ENCODE measurements at regions not wholly inside any gene's neighbourhood (a gene's known extent, or its start where the extent isn't known, plus 50 kb on each side); places are given as distances from the start of the nearest gene placed in this dataset.

DNA sequence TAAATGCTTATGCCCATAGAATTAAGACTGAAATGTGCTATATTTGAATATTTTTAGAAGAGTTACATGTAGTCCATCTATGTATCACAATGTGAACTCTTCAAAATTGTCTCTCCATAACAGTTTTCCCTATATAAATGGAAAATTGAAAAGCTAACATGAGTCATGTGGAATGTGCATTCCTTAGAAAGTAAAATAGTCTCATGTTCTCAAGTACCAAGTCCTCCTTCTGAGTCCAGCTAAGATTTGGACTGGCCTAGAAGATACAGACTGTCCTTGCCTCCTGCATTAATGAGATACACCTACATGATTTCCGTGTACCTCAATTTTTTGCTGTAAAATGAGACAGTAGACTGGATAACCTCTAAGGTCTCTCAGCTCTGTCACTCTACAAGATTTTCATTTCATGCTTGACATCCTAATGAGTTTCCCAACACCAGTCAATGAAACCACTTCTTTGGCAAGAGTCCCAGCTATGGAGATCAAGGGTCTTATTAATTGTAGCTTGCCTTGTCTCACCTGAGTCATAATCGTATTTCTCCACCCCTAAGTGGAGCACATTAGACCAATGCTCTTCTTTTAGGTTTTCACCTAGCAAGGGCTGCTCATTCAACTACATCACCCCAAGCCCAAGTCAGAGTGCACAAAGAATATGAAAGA lies 350.6 kb upstream of the IL12A start:
- no peaks in the 10 kb centered on the region for H3K27me3 ChIP-seq (ENCODE audit: control insufficient read depth, insufficient read depth, low read length)
- H3K9me3 ChIP-seq (ENCODE audit: control insufficient read depth, insufficient read depth, low read length): no peaks in the 10 kb centered on the region
- H3K36me3 ChIP-seq (ENCODE audit: control insufficient read depth, insufficient read depth, low read length): no peaks in the 10 kb centered on the region
- H3K4me3 ChIP-seq (ENCODE audit: low read depth, low read length): no peak overlapping the region
- no peaks in the 10 kb centered on the region for H3K4me1 ChIP-seq (ENCODE audit: control insufficient read depth, insufficient read depth, low read length)
- no peak overlapping the region for H3K9ac ChIP-seq (ENCODE audit: low read depth, low read length)

DNA sequence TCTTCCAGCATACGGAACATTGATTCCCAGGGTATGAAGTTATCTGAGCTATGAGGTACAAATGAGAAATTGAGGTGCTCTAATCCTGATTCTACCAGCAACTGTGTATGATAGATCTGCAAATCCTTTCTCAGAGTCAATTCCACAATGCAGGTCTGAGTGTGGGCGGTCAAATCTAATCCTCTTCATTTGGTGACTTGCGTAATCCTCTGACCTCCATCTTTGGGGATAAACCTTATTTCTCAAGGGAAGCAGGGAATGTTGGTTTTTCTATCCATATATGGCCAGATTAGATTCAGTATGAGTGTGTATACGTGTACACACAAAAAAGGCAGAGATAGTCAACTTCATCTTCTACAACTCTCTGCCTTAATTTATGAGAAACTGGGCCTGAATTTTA lies 348.4 kb upstream of the IL12A start:
- H3K36me3 ChIP-seq (ENCODE audit: control insufficient read depth, insufficient read depth, low read length): no peaks in the 10 kb centered on the region
- H3K27me3 ChIP-seq (ENCODE audit: control insufficient read depth, insufficient read depth, low read length): no peaks in the 10 kb centered on the region
- H3K4me1 ChIP-seq (ENCODE audit: control insufficient read depth, insufficient read depth, low read length): no peaks in the 10 kb centered on the region
- no peak overlapping the region for H3K9ac ChIP-seq (ENCODE audit: low read depth, low read length)
- no peaks in the 10 kb centered on the region for H3K9me3 ChIP-seq (ENCODE audit: control insufficient read depth, insufficient read depth, low read length)
- H3K4me3 ChIP-seq (ENCODE audit: low read depth, low read length): no peak overlapping the region

DNA sequence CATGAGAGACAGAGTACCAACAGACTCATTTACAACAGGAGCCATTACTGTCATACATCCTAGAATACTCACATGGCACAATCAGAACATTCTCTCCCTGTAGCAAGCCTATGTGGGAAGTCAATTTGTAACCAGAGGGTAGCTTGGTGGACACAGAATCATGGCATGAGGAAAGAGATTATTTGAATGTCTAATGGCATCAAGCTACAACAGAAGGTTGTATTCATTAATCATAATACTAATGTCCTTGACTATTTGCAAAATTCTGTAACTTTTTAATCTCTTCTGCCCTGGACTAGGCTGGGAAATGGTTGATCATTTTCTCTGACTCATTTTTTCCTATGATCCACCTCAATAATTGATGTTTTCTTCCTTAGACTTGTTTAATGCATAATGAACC lies 345.2 kb upstream of the IL12A start:
- no peaks in the 10 kb centered on the region for H3K36me3 ChIP-seq (ENCODE audit: control insufficient read depth, insufficient read depth, low read length)
- H3K9me3 ChIP-seq (ENCODE audit: control insufficient read depth, insufficient read depth, low read length): no peaks in the 10 kb centered on the region
- no peak overlapping the region for H3K9ac ChIP-seq (ENCODE audit: low read depth, low read length)
- H3K4me3 ChIP-seq (ENCODE audit: low read depth, low read length): no peak overlapping the region
- no peaks in the 10 kb centered on the region for H3K27me3 ChIP-seq (ENCODE audit: control insufficient read depth, insufficient read depth, low read length)
- no peaks in the 10 kb centered on the region for H3K4me1 ChIP-seq (ENCODE audit: control insufficient read depth, insufficient read depth, low read length)

DNA sequence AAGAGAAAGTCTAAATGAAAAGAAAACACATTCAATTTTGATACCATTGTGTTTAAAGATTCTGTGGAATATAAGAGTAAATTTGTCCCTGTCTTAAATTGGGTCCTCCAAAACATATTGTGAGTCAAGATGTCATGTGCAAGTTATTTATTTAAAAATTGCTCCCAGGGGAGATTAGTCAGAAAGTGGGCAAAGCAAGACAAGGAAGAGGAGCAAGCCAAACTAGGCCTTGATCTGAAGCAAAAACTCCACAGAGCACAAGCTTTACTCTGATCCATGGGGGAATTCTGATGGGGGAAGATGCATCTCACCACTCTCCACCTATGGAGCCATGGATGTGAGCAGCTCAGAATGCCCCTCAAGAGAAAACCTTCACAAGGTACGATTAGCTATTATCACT lies 342.8 kb upstream of the IL12A start:
- no peaks in the 10 kb centered on the region for H3K4me1 ChIP-seq (ENCODE audit: control insufficient read depth, insufficient read depth, low read length)
- no peak overlapping the region for H3K9ac ChIP-seq (ENCODE audit: low read depth, low read length)
- H3K4me3 ChIP-seq (ENCODE audit: low read depth, low read length): no peak overlapping the region
- H3K27me3 ChIP-seq (ENCODE audit: control insufficient read depth, insufficient read depth, low read length): no peaks in the 10 kb centered on the region
- H3K9me3 ChIP-seq (ENCODE audit: control insufficient read depth, insufficient read depth, low read length): no peaks in the 10 kb centered on the region
- H3K36me3 ChIP-seq (ENCODE audit: control insufficient read depth, insufficient read depth, low read length): no peaks in the 10 kb centered on the region

DNA sequence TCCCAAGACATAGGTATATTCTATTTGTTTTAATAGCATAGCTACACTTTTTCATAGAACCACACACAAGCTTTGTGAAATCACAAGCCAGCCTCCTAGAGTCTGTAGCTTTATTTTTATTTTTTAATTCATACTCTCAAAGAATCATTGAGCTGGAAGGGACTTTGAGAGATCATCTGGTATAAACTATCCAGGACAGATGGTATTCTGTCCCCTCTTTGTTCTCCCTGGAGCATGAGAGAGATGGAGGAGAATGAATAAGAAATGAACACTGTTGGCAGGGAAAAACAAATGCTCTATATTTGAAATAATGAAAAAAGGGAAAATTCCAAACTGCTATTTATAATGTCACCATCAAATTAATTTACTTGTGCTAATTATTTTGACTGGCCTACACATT lies 338.7 kb upstream of the IL12A start:
- Histone ChIP-seq H3K27me3 (ENCODE audit: control insufficient read depth, insufficient read depth, low read length) (no peaks in the 10 kb centered on the region), H3K9ac (ENCODE audit: low read depth, low read length) (no peak overlapping the region), H3K36me3 (ENCODE audit: control insufficient read depth, insufficient read depth, low read length) (no peaks in the 10 kb centered on the region), H3K4me3 (ENCODE audit: low read depth, low read length) (no peak overlapping the region), H3K4me1 (ENCODE audit: control insufficient read depth, insufficient read depth, low read length) (no peaks in the 10 kb centered on the region), H3K9me3 (ENCODE audit: control insufficient read depth, insufficient read depth, low read length) (no peaks in the 10 kb centered on the region)

DNA sequence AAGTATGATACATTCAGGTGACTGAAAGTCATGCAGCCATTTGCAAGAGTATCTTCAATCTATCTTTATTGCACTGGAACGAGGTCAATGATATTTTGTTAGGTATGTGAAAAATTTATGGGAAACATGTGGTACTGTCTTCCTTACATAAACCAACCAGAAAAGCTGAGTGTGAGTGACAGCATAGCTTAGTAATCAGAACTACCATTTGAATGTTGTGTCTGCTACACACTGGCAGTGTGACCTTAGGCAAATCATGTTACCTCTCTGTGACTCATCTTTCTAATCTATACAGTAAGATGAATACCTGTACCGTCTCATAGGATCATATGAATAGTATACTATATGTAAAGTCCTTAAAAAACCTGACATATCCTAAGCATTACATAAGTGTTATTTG lies 337.9 kb upstream of the IL12A start:
- Histone ChIP-seq H3K36me3 (ENCODE audit: control insufficient read depth, insufficient read depth, low read length) (no peaks in the 10 kb centered on the region), H3K4me3 (ENCODE audit: low read depth, low read length) (no peak overlapping the region), H3K9ac (ENCODE audit: low read depth, low read length) (no peak overlapping the region), H3K27me3 (ENCODE audit: control insufficient read depth, insufficient read depth, low read length) (no peaks in the 10 kb centered on the region), H3K9me3 (ENCODE audit: control insufficient read depth, insufficient read depth, low read length) (no peaks in the 10 kb centered on the region), H3K4me1 (ENCODE audit: control insufficient read depth, insufficient read depth, low read length) (no peaks in the 10 kb centered on the region)

DNA sequence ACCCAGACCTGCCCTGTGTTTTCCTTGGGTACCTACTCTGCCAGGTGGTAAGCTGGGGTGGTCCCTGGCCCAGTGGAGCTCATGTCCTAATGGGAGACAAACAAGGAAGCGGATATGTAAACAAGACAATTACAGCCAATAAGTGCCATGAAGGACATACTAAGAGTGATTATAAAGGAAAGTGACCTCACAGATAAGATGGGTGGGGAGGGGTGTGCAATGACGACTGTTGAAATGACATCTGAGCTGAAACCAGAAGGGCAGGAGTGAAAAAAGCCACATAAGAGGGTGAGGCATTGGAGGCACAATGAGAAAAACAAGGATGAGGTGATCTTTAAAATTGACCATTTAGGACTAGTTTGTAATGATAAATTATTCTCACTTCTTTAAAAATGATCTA lies 336.2 kb upstream of the IL12A start:
- H3K36me3 ChIP-seq (ENCODE audit: control insufficient read depth, insufficient read depth, low read length): no peaks in the 10 kb centered on the region
- no peaks in the 10 kb centered on the region for H3K9me3 ChIP-seq (ENCODE audit: control insufficient read depth, insufficient read depth, low read length)
- no peak overlapping the region for H3K9ac ChIP-seq (ENCODE audit: low read depth, low read length)
- no peaks in the 10 kb centered on the region for H3K27me3 ChIP-seq (ENCODE audit: control insufficient read depth, insufficient read depth, low read length)
- no peak overlapping the region for H3K4me3 ChIP-seq (ENCODE audit: low read depth, low read length)
- H3K4me1 ChIP-seq (ENCODE audit: control insufficient read depth, insufficient read depth, low read length): no peaks in the 10 kb centered on the region

DNA sequence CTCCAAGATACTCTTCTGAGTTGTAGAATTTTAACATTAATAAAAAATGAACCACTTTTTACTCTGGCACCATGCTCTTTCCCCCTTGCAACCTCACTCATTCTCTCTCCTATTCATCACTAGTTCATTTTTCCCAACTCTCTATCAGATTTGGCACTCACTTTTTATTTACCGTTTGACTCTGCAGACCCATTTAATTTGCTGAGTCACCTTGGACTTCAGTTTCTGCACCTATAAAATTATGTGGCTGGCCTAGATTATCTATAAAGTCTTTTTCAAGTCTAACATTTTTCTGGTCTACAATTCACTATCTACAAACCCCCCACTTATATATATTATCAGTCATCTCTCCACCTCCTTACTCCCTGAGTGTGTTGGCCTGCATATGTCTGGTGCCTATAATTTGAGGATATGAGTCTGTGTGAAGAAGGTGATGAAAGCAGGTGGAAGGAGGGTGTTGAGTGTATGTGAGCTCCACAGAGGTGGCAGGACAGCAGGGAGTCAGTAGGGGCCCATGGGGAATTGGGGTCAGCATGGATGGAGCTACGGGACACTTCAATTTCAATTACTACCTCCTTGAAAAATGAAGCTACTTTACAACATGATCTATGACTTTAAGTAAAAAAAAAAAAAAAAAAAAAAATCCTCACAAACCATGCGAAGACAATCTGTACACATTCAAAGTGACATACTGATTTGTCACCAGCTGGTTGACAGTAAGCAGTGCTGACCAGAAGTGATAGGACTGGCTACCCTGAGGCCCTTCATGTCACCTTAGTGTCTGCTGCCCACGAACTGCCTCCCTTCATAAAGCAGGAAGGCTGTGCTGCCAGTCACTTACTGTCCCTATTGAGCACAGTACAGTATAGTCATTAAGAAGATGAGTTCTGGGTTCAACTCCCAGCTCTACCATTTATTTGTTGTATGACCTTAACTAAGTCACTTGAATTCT lies 334.2 kb upstream of the IL12A start:
- H3K9me3 ChIP-seq (ENCODE audit: control insufficient read depth, insufficient read depth, low read length): no peaks in the 10 kb centered on the region
- no peak overlapping the region for H3K9ac ChIP-seq (ENCODE audit: low read depth, low read length)
- no peaks in the 10 kb centered on the region for H3K4me1 ChIP-seq (ENCODE audit: control insufficient read depth, insufficient read depth, low read length)
- no peaks in the 10 kb centered on the region for H3K36me3 ChIP-seq (ENCODE audit: control insufficient read depth, insufficient read depth, low read length)
- no peak overlapping the region for H3K4me3 ChIP-seq (ENCODE audit: low read depth, low read length)
- H3K27me3 ChIP-seq (ENCODE audit: control insufficient read depth, insufficient read depth, low read length): no peaks in the 10 kb centered on the region

DNA sequence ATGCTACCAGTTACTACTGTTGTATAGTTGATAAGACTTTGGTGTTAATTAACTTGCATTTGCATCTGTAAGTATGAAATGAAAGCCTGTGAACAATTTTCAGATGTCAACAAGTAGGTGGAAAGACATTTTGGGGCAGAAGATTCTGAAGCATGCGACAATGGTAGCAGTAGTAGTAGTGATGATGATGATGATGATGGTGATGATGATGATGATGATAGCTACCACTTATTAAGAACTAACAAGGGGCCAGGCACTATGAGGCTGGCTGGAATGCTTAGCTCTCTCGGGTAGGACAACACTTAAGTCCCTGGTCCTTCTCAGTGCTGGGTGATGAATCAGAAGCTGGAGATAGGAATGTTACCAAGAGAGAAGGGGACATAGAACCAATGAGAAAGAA lies 333.4 kb upstream of the IL12A start:
- no peak overlapping the region for H3K9ac ChIP-seq (ENCODE audit: low read depth, low read length)
- H3K27me3 ChIP-seq (ENCODE audit: control insufficient read depth, insufficient read depth, low read length): no peaks in the 10 kb centered on the region

DNA sequence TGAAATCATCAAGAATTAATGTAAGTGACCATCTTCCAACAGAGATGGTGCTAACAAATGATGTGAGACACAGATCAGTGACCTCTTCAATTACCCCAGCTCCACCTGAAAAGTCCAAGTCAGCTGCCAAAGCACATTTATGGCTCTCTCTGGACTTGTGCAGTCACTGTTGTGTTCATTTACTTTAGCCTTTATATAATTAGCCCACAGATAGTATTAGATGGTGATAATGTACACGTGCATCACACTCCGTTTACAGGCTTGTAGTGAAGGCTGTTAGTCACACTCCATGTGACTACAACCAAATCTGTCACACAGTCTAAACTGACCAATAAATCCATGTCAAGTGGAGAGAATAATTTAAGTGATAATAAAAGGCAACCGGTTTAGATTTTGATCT lies 331.5 kb upstream of the IL12A start:
- no peaks in the 10 kb centered on the region for H3K4me1 ChIP-seq (ENCODE audit: control insufficient read depth, insufficient read depth, low read length)
- H3K27me3 ChIP-seq (ENCODE audit: control insufficient read depth, insufficient read depth, low read length): no peaks in the 10 kb centered on the region
- H3K9me3 ChIP-seq (ENCODE audit: control insufficient read depth, insufficient read depth, low read length): no peaks in the 10 kb centered on the region
- no peak overlapping the region for H3K9ac ChIP-seq (ENCODE audit: low read depth, low read length)
- H3K36me3 ChIP-seq (ENCODE audit: control insufficient read depth, insufficient read depth, low read length): no peaks in the 10 kb centered on the region
- no peak overlapping the region for H3K4me3 ChIP-seq (ENCODE audit: low read depth, low read length)

More for the DNA sequence above, 333.4 kb upstream of the IL12A start:
- Histone ChIP-seq H3K9me3 (ENCODE audit: control insufficient read depth, insufficient read depth, low read length) (no peaks in the 10 kb centered on the region), H3K4me1 (ENCODE audit: control insufficient read depth, insufficient read depth, low read length) (no peaks in the 10 kb centered on the region), H3K36me3 (ENCODE audit: control insufficient read depth, insufficient read depth, low read length) (no peaks in the 10 kb centered on the region), H3K4me3 (ENCODE audit: low read depth, low read length) (no peak overlapping the region)

DNA sequence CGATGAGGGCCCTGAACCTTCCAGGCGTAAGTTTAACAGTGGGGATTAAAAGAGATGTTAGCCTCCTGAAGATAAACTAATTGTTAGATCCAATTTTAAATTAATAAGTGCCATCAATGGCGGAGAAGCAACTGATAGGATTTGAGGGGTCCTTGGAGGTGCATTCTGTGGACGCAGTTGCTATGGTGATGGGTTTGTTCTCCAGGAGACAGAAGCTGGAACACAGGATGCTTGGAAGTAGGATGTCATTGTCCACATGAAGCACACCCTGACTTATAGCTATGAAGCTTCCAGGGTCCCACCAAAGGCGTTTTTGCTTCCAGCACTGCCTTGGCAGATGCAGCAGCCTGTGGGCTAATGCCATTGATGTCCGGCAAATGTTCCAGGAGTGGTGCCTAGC lies 331.0 kb upstream of the IL12A start:
- Histone ChIP-seq H3K27me3 (ENCODE audit: control insufficient read depth, insufficient read depth, low read length) (no peaks in the 10 kb centered on the region), H3K9me3 (ENCODE audit: control insufficient read depth, insufficient read depth, low read length) (no peaks in the 10 kb centered on the region), H3K36me3 (ENCODE audit: control insufficient read depth, insufficient read depth, low read length) (no peaks in the 10 kb centered on the region), H3K4me1 (ENCODE audit: control insufficient read depth, insufficient read depth, low read length) (no peaks in the 10 kb centered on the region), H3K4me3 (ENCODE audit: low read depth, low read length) (no peak overlapping the region), H3K9ac (ENCODE audit: low read depth, low read length) (no peak overlapping the region)

DNA sequence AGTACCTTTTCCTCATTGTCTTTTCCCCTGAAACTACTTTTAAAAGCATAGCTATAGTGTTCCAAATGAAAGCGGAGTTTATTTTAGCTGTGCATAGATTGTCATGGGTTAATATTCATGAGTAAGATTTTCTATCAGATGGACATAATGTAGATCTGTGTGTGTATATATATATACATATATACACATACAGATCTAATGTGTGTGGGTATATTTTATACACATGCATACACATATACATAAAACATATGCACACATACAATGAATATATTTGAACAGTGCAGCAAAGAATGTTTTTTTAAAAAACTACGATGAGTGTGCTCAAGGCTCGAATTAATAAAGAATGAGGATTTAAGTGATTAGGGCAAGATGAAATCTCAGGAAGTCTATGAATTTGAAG lies 328.3 kb upstream of the IL12A start:
- no peak overlapping the region for H3K9ac ChIP-seq (ENCODE audit: low read depth, low read length)
- no peaks in the 10 kb centered on the region for H3K36me3 ChIP-seq (ENCODE audit: control insufficient read depth, insufficient read depth, low read length)
- no peaks in the 10 kb centered on the region for H3K4me1 ChIP-seq (ENCODE audit: control insufficient read depth, insufficient read depth, low read length)
- no peaks in the 10 kb centered on the region for H3K9me3 ChIP-seq (ENCODE audit: control insufficient read depth, insufficient read depth, low read length)
- H3K27me3 ChIP-seq (ENCODE audit: control insufficient read depth, insufficient read depth, low read length): no peaks in the 10 kb centered on the region
- H3K4me3 ChIP-seq (ENCODE audit: low read depth, low read length): no peak overlapping the region
